Lung microvascular endothelial cell (primary cell): ENCODE measurements at regions not wholly inside any gene's neighbourhood (a gene's known extent, or its start where the extent isn't known, plus 50 kb on each side); places are given as distances from the start of the nearest gene placed in this dataset.
"Not testable (repeated sequence)": the region's sequence is repeated elsewhere in the genome, so short reads cannot be mapped to it uniquely, and the experiment has no call there.

Source experiments
- DNase-seq, 2 donors: peaks; one replicate each; pipeline versions ENCODE4 v3.0.0 to v3.0.0-alpha.2; 2010; ENCODE audit warnings: low read depth in 2 of 2

GRCh38 chr1:228939881-228940392 is 204.7 kb downstream of the RHOU start:
- no peak for DNase-seq

GRCh38 chr1:228940526-228940925 is 205.2 kb downstream of the RHOU start:
- DNase-seq: no peak

- no peak for DNase-seq
These were observed 205.6 kb downstream of the RHOU start for GRCh38 chr1:228940926-228941325.

GRCh38 chr1:228941666-228942065 is 206.4 kb downstream of the RHOU start:
- DNase-seq: no peak

GRCh38 chr1:228943436-228943835 is 208.2 kb downstream of the RHOU start:
- no peak for DNase-seq

GRCh38 chr1:228944296-228944695 is 209.0 kb downstream of the RHOU start:
- no peak for DNase-seq

GRCh38 chr1:228944935-228945371 is 209.7 kb downstream of the RHOU start:
- DNase-seq: peak; percentile 20 to 28

- no peak for DNase-seq
These were observed 210.6 kb downstream of the RHOU start for GRCh38 chr1:228945885-228946284.

GRCh38 chr1:228949617-228950016 is 214.3 kb downstream of the RHOU start:
- not testable (repeated sequence) for DNase-seq

- DNase-seq: no peak
These were observed 217.9 kb downstream of the RHOU start for GRCh38 chr1:228953207-228953606.

- DNase-seq: not testable (repeated sequence)
These were observed 218.5 kb downstream of the RHOU start for GRCh38 chr1:228953808-228954207.

GRCh38 chr1:228955691-228956090 is 220.4 kb downstream of the RHOU start:
- no peak for DNase-seq

GRCh38 chr1:228956864-228957263 is 221.6 kb downstream of the RHOU start:
- DNase-seq: no peak

GRCh38 chr1:228957535-228957934 is 222.3 kb downstream of the RHOU start:
- no peak for DNase-seq

- DNase-seq: no peak
These were observed 222.8 kb downstream of the RHOU start for GRCh38 chr1:228958121-228958520.

- DNase-seq: no peak
These were observed 223.5 kb downstream of the RHOU start for GRCh38 chr1:228958741-228959140.

- no peak for DNase-seq
These were observed 225.4 kb downstream of the RHOU start for GRCh38 chr1:228960705-228961104.

- no peak for DNase-seq
These were observed 226.2 kb downstream of the RHOU start for GRCh38 chr1:228961511-228961910.

- DNase-seq: no peak
These were observed 228.5 kb downstream of the RHOU start for GRCh38 chr1:228963795-228964177.

GRCh38 chr1:228964178-228965089 is 229.2 kb downstream of the RHOU start:
- peak; percentile 20 to 35 for DNase-seq

GRCh38 chr1:228968891-228969606 is 233.8 kb downstream of the RHOU start:
- no peak for DNase-seq
